Activated effector memory CD4-positive, alpha-beta T cell treated with Interleukin-2 at 50 U/mL for 16 hours (primary cell): ENCODE measurements at regions not wholly inside any gene's neighbourhood (a gene's known extent, or its start where the extent isn't known, plus 50 kb on each side); places are given as distances from the start of the nearest gene placed in this dataset.

Source experiments
- DNase-seq: peaks from one replicate; pipeline ENCODE4 v3.0.0-alpha.2; 2020

GRCh38 chr22:27378311-27378800 lies 423.2 kb downstream of the MN1 start:
- DNase-seq = no peak

- no peak for DNase-seq
Observed at GRCh38 chr22:27378995-27379394, 422.6 kb downstream of the MN1 start.

DNA sequence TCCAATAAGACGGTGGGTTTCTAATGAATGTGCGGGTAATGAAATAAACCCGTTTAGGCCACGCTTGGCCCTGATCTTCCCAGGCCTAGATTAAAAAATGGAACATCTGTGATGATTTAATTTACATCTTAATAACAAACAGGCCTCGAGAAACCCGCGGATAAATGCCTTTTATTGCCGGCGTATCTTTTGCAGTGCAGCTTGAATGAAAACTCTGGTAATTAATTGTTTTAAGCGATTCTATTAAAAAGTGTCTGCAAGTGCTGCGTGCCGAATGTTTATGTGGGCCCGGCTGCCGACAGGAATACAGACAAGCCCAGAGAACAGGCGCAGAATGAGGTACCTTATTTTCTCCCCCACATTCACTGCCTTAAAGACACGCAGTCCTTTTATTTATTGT lies 420.7 kb downstream of the MN1 start:
- no peak for DNase-seq

DNA sequence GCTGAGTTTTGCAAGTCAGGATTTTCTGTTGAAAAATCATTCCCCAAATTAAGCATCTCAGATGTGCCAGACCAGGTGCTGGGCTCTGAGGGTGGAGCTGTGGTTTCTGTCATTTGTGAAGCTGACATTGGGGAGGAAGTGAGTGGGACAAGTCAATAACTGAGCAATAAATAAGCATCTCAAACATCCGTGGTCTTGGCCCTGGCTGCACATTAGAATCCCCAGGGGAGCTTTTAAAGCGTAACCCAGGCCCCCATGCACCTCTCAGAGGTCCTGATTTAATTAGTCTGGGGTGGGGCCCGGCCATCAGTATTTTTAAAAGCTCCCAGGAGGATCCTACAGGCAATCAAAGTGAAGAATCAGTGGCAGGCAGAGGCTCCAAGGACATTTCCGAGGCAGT lies 420.0 kb downstream of the MN1 start:
- no peak for DNase-seq

DNA sequence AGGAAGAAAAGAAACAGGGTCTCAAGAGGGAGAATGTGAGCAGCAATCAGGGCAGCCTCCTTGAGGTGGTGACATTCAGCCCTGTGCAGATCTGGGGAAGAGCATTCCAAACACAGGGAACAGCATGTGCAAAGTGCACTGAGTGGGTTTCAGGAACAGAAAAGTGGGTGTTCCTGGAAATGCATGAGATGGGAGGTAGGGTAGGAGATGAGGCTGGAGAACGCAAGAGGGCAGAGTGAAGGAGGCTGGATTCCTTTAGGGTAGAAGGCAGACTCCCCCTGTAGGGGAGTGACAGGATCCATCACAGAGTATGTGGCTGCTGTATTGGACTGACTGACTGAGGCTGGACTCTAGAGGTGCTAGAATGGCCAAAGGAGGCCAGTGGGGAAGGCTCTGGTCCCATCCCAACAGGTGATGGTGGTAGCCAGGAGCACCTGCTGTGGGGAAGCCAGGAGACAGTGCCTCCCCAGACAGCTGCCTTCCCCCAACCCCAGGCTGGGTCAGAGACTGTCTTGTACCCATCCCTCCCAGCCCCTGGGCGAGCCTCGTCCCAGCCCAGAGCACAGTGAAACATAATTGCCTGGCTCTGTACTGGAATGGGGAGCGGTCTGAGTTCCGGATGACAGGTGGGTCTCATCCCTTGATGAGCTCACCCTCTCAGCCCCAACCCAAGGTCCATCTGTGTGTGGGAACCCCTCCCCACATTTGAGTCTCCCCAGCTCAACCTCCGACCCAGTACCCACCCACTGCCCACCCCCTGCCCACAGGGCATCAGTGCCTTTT lies 419.4 kb downstream of the MN1 start:
- no peak for DNase-seq

GRCh38 chr22:27382947-27383346 lies 418.6 kb downstream of the MN1 start:
- DNase-seq = no peak

DNA sequence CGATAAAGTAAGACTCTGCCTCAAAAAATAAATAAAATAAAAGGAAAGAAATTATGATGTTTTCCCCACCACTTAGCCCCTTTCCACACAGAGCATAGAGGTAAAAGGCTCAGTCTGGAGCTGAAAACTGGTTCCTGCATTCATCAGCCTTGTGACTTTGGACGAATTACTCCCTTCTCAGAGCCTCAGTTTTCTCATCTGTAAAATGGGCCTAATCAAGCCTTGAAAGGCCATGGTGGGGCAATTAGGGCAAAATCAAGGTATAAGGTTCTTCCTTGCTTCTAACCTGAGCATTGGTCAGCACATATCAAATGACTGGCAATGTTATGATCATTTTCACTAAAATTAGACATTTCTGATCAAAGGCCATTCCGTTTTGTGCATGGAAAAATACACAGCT lies 417.7 kb downstream of the MN1 start:
- no peak for DNase-seq

DNA sequence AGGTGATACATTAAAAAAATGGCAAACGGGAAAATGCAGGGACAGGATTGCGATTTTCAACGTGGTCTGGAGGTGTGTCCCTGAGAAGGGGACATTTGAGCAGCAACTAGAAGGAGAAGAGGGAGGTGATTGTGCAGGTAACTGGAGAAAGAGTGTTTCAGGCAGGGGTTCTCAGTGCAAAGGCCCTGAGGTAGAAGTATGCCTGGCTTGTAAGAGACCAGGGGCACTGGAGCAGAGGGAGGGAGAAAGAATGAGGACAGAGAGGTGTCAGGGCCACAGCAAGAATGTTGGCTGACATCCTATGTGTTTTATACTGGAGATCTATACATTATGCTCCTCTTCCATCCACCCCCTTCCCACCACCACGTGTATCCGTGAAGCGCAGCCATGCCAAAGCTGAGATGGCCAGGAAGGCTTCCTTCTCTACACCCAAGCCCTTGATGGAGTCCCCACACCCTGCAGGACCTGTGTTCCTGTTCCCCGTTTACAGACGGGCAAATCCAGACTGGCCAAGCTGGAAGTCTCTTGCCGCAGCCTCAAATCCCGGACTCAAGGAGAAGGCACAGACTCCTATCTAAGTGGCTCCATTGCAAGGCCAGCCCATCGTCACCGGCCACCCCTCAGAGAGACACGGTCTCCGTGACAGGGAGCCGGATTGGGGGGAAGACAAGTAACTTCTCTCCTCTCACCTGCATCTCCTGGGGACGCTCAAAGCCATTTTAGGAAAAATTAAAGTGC lies 416.1 kb downstream of the MN1 start:
- DNase-seq = no peak

DNA sequence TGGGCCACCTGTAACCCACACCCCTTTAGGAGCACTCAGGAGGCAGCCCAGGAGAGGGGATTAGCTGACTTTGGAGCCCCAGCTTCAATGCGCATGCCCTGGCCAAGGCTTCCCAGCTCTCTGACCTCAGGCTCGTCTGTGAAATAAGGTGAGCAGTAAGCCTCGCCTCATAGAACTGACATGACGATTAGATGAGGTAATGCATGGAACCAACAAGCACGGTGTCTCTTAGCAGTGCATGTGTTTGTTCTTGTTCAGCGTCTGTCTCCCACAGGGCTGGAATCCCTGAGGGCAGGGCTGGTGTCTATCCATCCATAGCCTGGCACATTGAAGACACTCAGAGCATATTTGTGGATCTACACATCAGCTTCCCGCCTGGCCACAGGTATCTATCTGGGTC lies 415.4 kb downstream of the MN1 start:
- no peak for DNase-seq

GRCh38 chr22:27387561-27387960 lies 414.0 kb downstream of the MN1 start:
- no peak for DNase-seq

- no peak for DNase-seq
Observed at GRCh38 chr22:27388090-27388600, 413.4 kb downstream of the MN1 start.

DNA sequence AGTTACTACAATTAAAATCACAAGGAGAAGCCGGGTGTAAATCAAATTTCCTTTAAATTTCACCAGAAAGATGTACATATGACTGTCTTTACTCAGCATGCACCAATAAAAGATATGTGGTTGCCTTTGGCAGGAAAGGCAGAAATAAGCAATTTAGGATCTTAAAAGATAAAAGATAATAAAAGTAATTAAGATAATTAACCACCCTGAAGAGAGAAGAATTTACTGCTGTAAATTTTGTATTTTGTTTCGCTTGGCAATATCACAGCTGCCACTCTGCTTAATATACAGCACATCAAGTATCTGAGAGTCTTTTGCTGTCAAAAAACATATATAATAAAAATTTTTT lies 411.9 kb downstream of the MN1 start:
- DNase-seq = no peak

DNA sequence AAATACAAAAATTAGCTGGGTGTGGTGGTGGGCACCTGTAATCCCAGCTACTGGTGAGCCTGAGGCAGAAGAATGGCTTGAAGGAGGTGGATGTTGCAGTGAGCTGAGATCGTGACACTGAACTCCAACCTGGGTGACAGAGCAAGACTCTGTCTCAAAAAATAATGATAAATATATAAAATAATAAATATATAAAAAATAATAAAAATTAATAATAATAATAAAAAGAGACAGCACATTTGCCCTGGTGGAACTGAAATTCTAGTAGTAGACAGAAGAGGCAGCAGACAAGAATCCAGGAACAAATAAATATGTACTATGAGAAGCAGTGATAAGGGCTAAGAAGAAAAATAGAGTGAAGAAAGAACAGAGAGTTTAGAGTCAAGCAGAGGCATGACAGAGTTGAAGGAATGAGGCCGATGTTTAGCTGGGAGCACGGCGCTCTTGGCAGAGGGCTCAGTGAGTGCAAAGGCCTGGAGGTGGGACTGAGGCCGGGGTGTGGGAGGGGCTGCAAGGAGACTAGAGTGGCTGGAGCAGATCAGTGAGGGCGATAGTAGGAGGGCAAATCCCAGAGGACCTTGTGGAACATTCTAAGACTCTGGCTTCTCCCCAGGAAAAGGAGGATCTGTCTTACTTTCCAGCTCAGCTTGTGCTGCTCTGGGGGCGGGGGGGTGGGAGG lies 410.3 kb downstream of the MN1 start:
- DNase-seq = no peak

- DNase-seq = no peak
Observed at GRCh38 chr22:27393371-27393770, 408.2 kb downstream of the MN1 start.

- no peak for DNase-seq
Observed at GRCh38 chr22:27394806-27395404, 406.7 kb downstream of the MN1 start.

DNA sequence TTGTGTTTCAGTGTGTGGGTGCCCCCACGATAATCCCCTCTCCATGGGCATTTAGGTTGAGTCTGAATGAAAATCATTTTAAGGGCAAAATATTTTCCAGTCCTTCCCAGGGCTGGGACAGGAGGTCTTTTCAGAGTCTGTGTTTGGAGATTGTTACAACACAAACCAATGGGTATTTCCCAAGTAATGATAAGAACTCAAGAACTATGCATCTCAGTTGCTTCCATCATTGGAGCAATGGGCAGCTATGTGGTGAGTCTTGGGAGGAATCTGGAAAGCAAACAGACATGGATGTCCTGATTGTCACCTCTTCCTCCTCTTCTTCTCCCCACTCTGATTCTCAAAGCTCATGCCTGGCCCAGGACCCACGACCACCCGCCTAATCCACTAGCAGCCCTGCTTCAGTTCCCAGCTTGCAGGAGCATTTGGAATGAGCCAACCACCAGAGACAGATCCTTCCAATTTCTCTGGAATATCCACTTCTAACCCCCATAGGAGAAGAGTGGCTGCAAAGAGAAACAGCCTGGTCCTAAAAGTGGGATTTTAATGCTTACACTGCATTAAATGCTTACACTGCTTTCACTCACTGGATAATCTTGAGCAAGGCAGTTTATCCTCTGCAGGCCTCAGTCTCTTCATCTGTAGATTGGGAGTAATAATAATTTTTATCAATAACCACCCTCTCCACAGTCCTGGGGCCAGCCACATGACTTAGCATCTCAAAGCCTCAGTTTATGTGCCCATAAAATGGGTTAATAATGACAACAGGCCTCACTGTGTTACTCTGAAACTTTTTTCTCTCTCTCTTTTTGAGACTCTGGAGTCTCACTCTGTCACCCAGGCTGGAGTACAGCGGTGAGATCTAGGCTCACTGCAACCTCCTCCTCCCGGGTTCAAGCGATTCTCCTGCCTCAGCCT lies 404.3 kb downstream of the MN1 start:
- no peak for DNase-seq

DNA sequence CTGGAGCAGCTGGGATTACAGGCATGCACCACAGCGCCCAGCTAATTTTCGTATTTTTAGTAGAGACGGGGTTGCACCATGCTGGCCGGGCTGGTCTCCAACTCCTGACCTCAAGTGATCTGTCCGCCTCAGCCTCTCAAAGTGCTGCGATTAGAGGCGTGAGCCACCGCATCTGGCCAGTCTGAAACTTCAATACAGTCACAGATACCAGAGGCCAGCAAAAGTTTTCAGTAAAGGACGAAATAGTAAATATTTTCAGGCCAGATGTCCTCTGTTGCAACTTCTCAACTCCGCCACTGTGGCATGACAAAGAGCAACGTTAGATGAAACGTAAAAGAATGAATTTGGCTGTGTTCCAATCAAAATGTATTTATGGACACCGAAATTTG lies 403.6 kb downstream of the MN1 start:
- no peak for DNase-seq

DNA sequence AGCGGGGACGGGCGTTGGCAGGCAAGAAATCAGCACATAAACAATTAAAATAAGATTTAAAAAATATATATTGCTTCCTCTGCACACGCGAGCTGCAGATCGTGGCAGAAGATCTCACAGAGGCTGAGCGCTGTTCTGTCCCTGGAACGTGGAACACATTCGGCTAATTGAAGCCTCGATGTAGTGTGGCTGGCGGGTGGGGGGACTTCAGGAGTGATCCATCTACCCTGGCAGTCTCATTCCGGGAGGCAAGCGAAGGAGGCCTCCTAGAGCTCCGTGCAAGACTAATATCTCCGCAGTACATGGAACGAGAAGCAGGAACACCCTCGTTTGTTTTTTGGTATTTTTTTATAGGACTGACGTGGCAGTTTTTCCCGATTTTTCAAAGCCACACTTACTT lies 402.4 kb downstream of the MN1 start:
- no peak for DNase-seq

- no peak for DNase-seq
Observed at GRCh38 chr22:27400811-27401210, 400.7 kb downstream of the MN1 start.

- no peak for DNase-seq
Observed at GRCh38 chr22:27401321-27401720, 400.2 kb downstream of the MN1 start.

DNA sequence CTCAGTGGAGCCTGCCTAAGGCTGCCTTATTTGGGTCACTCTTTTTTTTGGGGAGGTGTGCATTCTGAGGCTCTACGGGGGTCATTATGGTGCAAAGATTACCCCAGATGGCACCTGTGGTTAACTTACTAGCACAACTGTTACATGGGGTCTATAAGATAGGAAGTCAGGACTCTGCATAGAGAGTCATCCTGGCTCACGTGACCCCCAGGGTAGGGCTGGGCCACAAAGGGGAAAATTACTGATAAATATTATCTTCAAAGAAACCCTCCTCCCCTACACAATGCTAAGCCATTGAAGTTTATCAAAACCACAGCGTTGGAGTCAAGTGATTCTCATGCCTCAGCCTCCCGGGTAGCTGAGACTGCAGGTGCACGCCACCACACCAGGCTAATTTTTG lies 397.1 kb downstream of the MN1 start:
- no peak for DNase-seq
